ENCODE measurements at regions not wholly inside any gene's neighbourhood (a gene's known extent, or its start where the extent isn't known, plus 50 kb on each side); places are given as distances from the start of the nearest gene placed in this dataset.

- Mint-ChIP-seq H3K27me3 (peaks cover 24% of the 10 kb centered on the region), H3K27ac (no peak overlapping the region), H3K9me3 (ENCODE audit: low read depth) (peaks cover 8% of the 10 kb centered on the region), H3K4me3 (no peak overlapping the region), H3K4me1 (no peaks in the 10 kb centered on the region), H3K36me3 (ENCODE audit: low read depth) (no peaks in the 10 kb centered on the region)
- ATAC-seq (no peak), DNase-seq (no peak)
- POLR2A ChIA-PET: no interaction called here
- CTCF ChIA-PET: no interaction called here
- intact Hi-C loops (cut with DNase I, micrococcal nuclease): no loop called here
These were observed 497.8 kb downstream of the HS3ST4 start for GRCh38 chr16:26189536-26189935.

DNA sequence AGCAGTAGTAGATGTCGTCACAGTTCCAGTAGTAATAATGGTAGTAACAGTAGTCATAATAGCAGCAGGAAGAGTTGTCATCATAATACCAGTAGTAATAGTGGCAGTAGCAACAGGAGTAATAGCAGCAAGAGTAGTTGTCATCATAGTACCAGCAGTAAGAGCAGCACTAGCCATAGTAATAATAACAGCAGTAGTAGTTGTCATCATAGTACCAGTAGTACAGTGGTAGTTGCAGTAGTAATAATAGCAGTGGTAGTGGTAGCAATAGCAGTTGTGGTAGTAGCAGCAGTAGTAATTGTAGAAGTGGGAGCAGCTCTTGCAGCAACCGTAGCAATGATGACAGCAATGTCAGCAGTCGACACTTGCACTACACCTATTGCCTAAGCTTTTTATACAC is 502.8 kb downstream of the HS3ST4 start:
- CTCF ChIA-PET: no interaction called here
- H3K27me3 Mint-ChIP-seq: peaks cover 7% of the 10 kb centered on the region
- peaks cover 6% of the 10 kb centered on the region for H3K9me3 Mint-ChIP-seq (ENCODE audit: low read depth)
- no peak overlapping the region for H3K4me3 Mint-ChIP-seq
- H3K27ac Mint-ChIP-seq: no peak overlapping the region
- intact Hi-C loops (cut with DNase I, micrococcal nuclease): no loop called here
- H3K36me3 Mint-ChIP-seq (ENCODE audit: low read depth): no peaks in the 10 kb centered on the region
- ATAC-seq: no peak
- no peaks in the 10 kb centered on the region for H3K4me1 Mint-ChIP-seq
- no peak for DNase-seq
- POLR2A ChIA-PET: no interaction called here

DNA sequence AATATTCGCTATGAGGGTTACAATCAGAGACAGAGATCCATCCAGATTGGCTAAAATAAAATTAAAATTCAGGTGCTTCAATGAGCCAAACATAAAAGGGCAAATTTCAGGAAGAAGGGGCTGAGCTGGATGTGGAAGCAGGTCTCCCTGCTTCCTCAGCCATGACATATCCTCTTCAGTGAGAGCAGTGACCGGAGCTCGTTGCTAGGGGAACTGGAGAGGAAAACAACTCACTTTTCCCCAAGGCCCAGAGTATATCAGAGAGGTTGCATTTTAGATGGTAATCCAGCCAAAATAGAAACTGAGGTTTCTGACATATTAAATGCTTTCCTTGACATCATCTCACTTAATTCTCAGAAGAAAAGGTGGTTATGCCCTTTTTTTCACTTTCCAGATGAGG is 503.5 kb downstream of the HS3ST4 start:
- DNase-seq (no peak), ATAC-seq (no peak)
- Mint-ChIP-seq H3K27ac (no peak overlapping the region), H3K9me3 (ENCODE audit: low read depth) (peaks cover 6% of the 10 kb centered on the region), H3K27me3 (peaks cover 11% of the 10 kb centered on the region), H3K4me3 (no peak overlapping the region), H3K4me1 (no peaks in the 10 kb centered on the region), H3K36me3 (ENCODE audit: low read depth) (no peaks in the 10 kb centered on the region)
- CTCF ChIA-PET: no interaction called here
- POLR2A ChIA-PET: no interaction called here
- intact Hi-C loops (cut with DNase I, micrococcal nuclease): no loop called here

GRCh38 chr16:26196310-26196709 is 504.6 kb downstream of the HS3ST4 start:
- DNase-seq (no peak), ATAC-seq (no peak)
- Mint-ChIP-seq H3K4me1 (no peaks in the 10 kb centered on the region), H3K27ac (no peak overlapping the region), H3K36me3 (ENCODE audit: low read depth) (no peaks in the 10 kb centered on the region), H3K27me3 (peaks cover 8% of the 10 kb centered on the region), H3K4me3 (no peak overlapping the region), H3K9me3 (ENCODE audit: low read depth) (peaks cover 6% of the 10 kb centered on the region)
- CTCF ChIA-PET: interaction anchor here (0.5 to 1.0 kb wide), 2 partner anchors 21 to 326 kb away, joined by 3 to 4 read pairs; no protein-coding TSS in a partner anchor
- POLR2A ChIA-PET: no interaction called here
- intact Hi-C loops (cut with DNase I, micrococcal nuclease): no loop called here

GRCh38 chr16:26196802-26197201 is 505.0 kb downstream of the HS3ST4 start:
- no peaks in the 10 kb centered on the region for H3K36me3 Mint-ChIP-seq (ENCODE audit: low read depth)
- DNase-seq (no peak), ATAC-seq (no peak)
- intact Hi-C loops (cut with DNase I, micrococcal nuclease): no loop called here
- CTCF ChIA-PET: interaction anchor here (1.0 kb wide), 1 partner anchor 22 kb away, joined by 4 read pairs; no protein-coding TSS in a partner anchor
- H3K27me3 Mint-ChIP-seq: peaks cover 10% of the 10 kb centered on the region
- no peak overlapping the region for H3K27ac Mint-ChIP-seq
- H3K4me1 Mint-ChIP-seq: no peaks in the 10 kb centered on the region
- peaks cover 6% of the 10 kb centered on the region for H3K9me3 Mint-ChIP-seq (ENCODE audit: low read depth)
- POLR2A ChIA-PET: no interaction called here
- no peak overlapping the region for H3K4me3 Mint-ChIP-seq

- peaks cover 6% of the 10 kb centered on the region for H3K9me3 Mint-ChIP-seq (ENCODE audit: low read depth)
- H3K27me3 Mint-ChIP-seq: peaks cover 10% of the 10 kb centered on the region
- ChIA-PET POLR2A (no interaction called here), CTCF (no interaction called here)
- H3K4me3 Mint-ChIP-seq: no peak overlapping the region
- ATAC-seq: no peak
- DNase-seq: no peak
- intact Hi-C loops (cut with DNase I, micrococcal nuclease): no loop called here
- no peaks in the 10 kb centered on the region for H3K4me1 Mint-ChIP-seq
- no peaks in the 10 kb centered on the region for H3K36me3 Mint-ChIP-seq (ENCODE audit: low read depth)
- H3K27ac Mint-ChIP-seq: no peak overlapping the region
These were observed 505.9 kb downstream of the HS3ST4 start for GRCh38 chr16:26197707-26198106.

GRCh38 chr16:26198221-26198620 is 506.5 kb downstream of the HS3ST4 start:
- DNase-seq (no peak), ATAC-seq (no peak)
- Mint-ChIP-seq H3K4me3 (no peak overlapping the region), H3K27me3 (peaks cover 11% of the 10 kb centered on the region), H3K27ac (no peak overlapping the region), H3K9me3 (ENCODE audit: low read depth) (peaks cover 6% of the 10 kb centered on the region), H3K36me3 (ENCODE audit: low read depth) (no peaks in the 10 kb centered on the region), H3K4me1 (no peaks in the 10 kb centered on the region)
- intact Hi-C loops (cut with DNase I, micrococcal nuclease): no loop called here
- CTCF ChIA-PET: no interaction called here
- POLR2A ChIA-PET: no interaction called here

GRCh38 chr16:26204138-26204537 is 512.4 kb downstream of the HS3ST4 start:
- Mint-ChIP-seq H3K4me3 (no peak overlapping the region), H3K27me3 (peaks cover 18% of the 10 kb centered on the region), H3K4me1 (peaks cover 4% of the 10 kb centered on the region), H3K27ac (no peak overlapping the region), H3K36me3 (ENCODE audit: low read depth) (no peaks in the 10 kb centered on the region), H3K9me3 (ENCODE audit: low read depth) (no peaks in the 10 kb centered on the region)
- CTCF ChIA-PET: no interaction called here
- POLR2A ChIA-PET: no interaction called here
- ATAC-seq (peak; percentile 90), DNase-seq (peak; percentile 42)
- intact Hi-C loops (cut with DNase I, micrococcal nuclease): loop anchor here in 1 of 2 experiments (10.0 kb wide), 1 partner anchor 441 kb away; no protein-coding TSS in a partner anchor

DNA sequence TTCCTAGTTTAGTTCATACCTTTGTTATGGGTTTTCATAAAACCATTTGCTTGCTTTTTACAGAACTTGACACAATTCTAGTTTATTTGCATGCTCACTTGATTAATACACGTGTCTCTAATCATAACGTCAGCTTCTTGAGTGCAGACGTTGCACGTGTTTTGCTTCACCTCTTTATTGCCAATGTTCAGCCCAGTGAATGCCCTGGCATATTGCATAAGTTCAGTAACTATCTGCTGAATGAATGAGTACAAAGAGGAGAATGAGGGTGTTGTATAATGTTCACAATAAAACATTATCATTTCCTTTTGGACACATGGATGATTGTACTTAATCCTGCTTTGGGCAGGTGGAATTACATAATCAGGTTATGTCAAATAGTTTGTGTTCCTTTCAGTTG is 519.8 kb downstream of the HS3ST4 start:
- Mint-ChIP-seq H3K4me1 (no peaks in the 10 kb centered on the region), H3K36me3 (ENCODE audit: low read depth) (no peaks in the 10 kb centered on the region), H3K4me3 (no peak overlapping the region), H3K9me3 (ENCODE audit: low read depth) (peaks cover 8% of the 10 kb centered on the region), H3K27ac (no peak overlapping the region), H3K27me3 (peaks cover 14% of the 10 kb centered on the region)
- intact Hi-C loops (cut with DNase I, micrococcal nuclease): no loop called here
- no peak for ATAC-seq
- POLR2A ChIA-PET: no interaction called here
- DNase-seq: no peak
- CTCF ChIA-PET: interaction anchor here (0.7 kb wide), 1 partner anchor 139 kb away, joined by 3 read pairs; no protein-coding TSS in a partner anchor

DNA sequence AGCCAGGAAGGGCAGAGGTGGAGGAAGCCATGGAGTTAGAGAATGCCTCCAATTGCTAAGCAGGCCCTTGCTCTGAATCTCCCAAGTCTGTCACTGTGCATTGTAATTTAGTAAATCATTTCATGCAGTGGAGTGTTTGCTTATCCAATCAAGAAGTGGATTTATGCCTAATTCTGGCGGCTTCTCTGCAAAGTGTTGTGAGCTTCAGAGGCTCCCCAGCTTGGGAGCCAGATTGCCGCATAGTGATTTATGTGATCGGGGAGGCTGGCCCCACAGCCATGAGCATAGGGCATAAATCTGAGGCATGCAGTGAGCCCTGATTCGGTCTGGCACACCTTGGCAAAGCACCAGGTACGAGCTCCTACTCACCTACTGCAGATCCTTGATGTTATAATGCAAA is 520.8 kb downstream of the HS3ST4 start:
- ATAC-seq (no peak), DNase-seq (no peak)
- no peaks in the 10 kb centered on the region for H3K4me1 Mint-ChIP-seq
- no peaks in the 10 kb centered on the region for H3K36me3 Mint-ChIP-seq (ENCODE audit: low read depth)
- H3K27me3 Mint-ChIP-seq: peaks cover 11% of the 10 kb centered on the region
- CTCF ChIA-PET: no interaction called here
- POLR2A ChIA-PET: no interaction called here
- intact Hi-C loops (cut with DNase I, micrococcal nuclease): no loop called here
- peaks cover 8% of the 10 kb centered on the region for H3K9me3 Mint-ChIP-seq (ENCODE audit: low read depth)
- H3K27ac Mint-ChIP-seq: no peak overlapping the region
- H3K4me3 Mint-ChIP-seq: no peak overlapping the region

DNA sequence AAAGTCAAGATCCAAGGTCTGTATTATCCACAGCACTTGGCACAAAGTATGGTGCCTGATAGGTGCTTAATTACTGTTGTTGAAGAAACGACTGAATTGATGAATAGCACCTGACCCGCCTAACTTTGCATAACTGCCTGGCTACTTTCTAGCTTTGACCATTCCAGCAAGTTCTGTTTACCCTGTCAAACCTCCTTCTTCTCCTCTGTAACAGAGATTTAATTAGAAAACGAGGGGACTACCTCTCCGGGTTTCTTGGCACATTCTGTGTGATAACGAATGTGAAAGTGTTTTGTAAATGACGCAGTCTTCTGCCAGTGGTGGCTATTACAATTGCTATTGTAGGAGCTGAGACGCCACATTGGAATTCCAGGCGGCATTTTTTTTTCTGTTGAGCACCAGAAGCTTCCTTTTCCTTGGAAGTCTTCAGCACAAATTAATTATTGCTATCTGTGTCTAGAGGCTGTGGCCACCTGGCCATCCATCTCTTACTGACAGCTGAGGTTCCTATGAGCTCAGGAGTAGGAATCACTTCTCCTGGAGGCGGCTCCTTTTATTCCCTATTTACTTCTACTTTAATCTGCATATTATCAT is 522.9 kb downstream of the HS3ST4 start:
- Mint-ChIP-seq H3K9me3 (ENCODE audit: low read depth) (peaks cover 8% of the 10 kb centered on the region), H3K36me3 (ENCODE audit: low read depth) (no peaks in the 10 kb centered on the region), H3K4me3 (no peak overlapping the region), H3K27me3 (peaks cover 10% of the 10 kb centered on the region), H3K4me1 (no peaks in the 10 kb centered on the region), H3K27ac (no peak overlapping the region)
- ChIA-PET POLR2A (no interaction called here), CTCF (no interaction called here)
- intact Hi-C loops (cut with DNase I, micrococcal nuclease): no loop called here
- DNase-seq (no peak), ATAC-seq (no peak)

- H3K27ac Mint-ChIP-seq: no peak overlapping the region
- no peaks in the 10 kb centered on the region for H3K9me3 Mint-ChIP-seq (ENCODE audit: low read depth)
- H3K4me1 Mint-ChIP-seq: peaks cover 7% of the 10 kb centered on the region
- peaks cover 11% of the 10 kb centered on the region for H3K27me3 Mint-ChIP-seq
- ChIA-PET POLR2A (interaction anchor here (0.6 kb wide), 1 partner anchor 33 kb away, joined by 3 read pairs; no protein-coding TSS in a partner anchor), CTCF (no interaction called here)
- H3K36me3 Mint-ChIP-seq (ENCODE audit: low read depth): no peaks in the 10 kb centered on the region
- intact Hi-C loops (cut with DNase I, micrococcal nuclease): no loop called here
- peak; percentile 71 for ATAC-seq
- H3K4me3 Mint-ChIP-seq: no peak overlapping the region
- DNase-seq: no peak
These were observed 529.1 kb downstream of the HS3ST4 start for GRCh38 chr16:26220894-26221293.
